ENCODE measurements at regions not wholly inside any gene's neighbourhood (a gene's known extent, or its start where the extent isn't known, plus 50 kb on each side); places are given as distances from the start of the nearest gene placed in this dataset.

- no peak for ATAC-seq
- TF ChIP-seq TSHZ2 (CRISPR knock-in tag; IDR thresholded peaks at IDR 0.05) (no peak), BACH2 (CRISPR knock-in tag; IDR thresholded peaks at IDR 0.05; ENCODE audit: borderline replicate concordance) (no peak)
Measured at GRCh38 chr2:173783382-173783781, 181.8 kb downstream of the SP3 start.

GRCh38 chr2:173785813-173786212, 179.4 kb downstream of the SP3 start:
- TF ChIP-seq ARNTL (CRISPR knock-in tag; IDR thresholded peaks at IDR 0.05; ENCODE audit: borderline replicate concordance, low read depth): no peak
- no peak for TF ChIP-seq TCF4 (CRISPR knock-in tag; IDR thresholded peaks at IDR 0.05; ENCODE audit: borderline replicate concordance)
- TF ChIP-seq ZNF70 (CRISPR knock-in tag; IDR thresholded peaks at IDR 0.05): no peak
- no peak for TF ChIP-seq ZFP3 (CRISPR knock-in tag; IDR thresholded peaks at IDR 0.05)
- no peak for ATAC-seq

GRCh38 chr2:173791502-173791901, 173.7 kb downstream of the SP3 start:
- ATAC-seq: no peak
- TF ChIP-seq GLIS3 (CRISPR knock-in tag; IDR thresholded peaks at IDR 0.05): no peak
- no peak for TF ChIP-seq ARNTL (CRISPR knock-in tag; IDR thresholded peaks at IDR 0.05; ENCODE audit: borderline replicate concordance, low read depth)
- no peak for TF ChIP-seq TCF4 (CRISPR knock-in tag; IDR thresholded peaks at IDR 0.05; ENCODE audit: borderline replicate concordance)
- no peak for TF ChIP-seq CSRNP3 (CRISPR knock-in tag; IDR thresholded peaks at IDR 0.05)
- TF ChIP-seq ZC3H10 (CRISPR knock-in tag; IDR thresholded peaks at IDR 0.05): no peak
- no peak for TF ChIP-seq ZFP30 (CRISPR knock-in tag; IDR thresholded peaks at IDR 0.05)
- no peak for TF ChIP-seq POU6F1 (CRISPR knock-in tag; IDR thresholded peaks at IDR 0.05; ENCODE audit: borderline replicate concordance, low read depth)
- TF ChIP-seq TOX (CRISPR knock-in tag; IDR thresholded peaks at IDR 0.05; ENCODE audit: borderline replicate concordance): no peak
- no peak for TF ChIP-seq ISL1 (CRISPR knock-in tag; IDR thresholded peaks at IDR 0.05)
- no peak for TF ChIP-seq ESRRG (CRISPR knock-in tag; IDR thresholded peaks at IDR 0.05)
- no peak for TF ChIP-seq CREB5 (CRISPR knock-in tag; IDR thresholded peaks at IDR 0.05; ENCODE audit: low read depth)
- no peak for TF ChIP-seq ZFP3 (CRISPR knock-in tag; IDR thresholded peaks at IDR 0.05)
- TF ChIP-seq RARB (CRISPR knock-in tag; IDR thresholded peaks at IDR 0.05): no peak
- TF ChIP-seq ZNF8 (CRISPR knock-in tag; IDR thresholded peaks at IDR 0.05): no peak
- TF ChIP-seq OSR1 (CRISPR knock-in tag; IDR thresholded peaks at IDR 0.05): no peak
- no peak for TF ChIP-seq ZNF70 (CRISPR knock-in tag; IDR thresholded peaks at IDR 0.05)
- no peak for TF ChIP-seq ZNF565 (CRISPR knock-in tag; conservative IDR thresholded peaks at IDR 0.05; ENCODE audit: low read depth)
- no peak for TF ChIP-seq CSDC2 (CRISPR knock-in tag; IDR thresholded peaks at IDR 0.05)

- no peak for TF ChIP-seq ZFP30 (CRISPR knock-in tag; IDR thresholded peaks at IDR 0.05)
- no peak for TF ChIP-seq ARNTL (CRISPR knock-in tag; IDR thresholded peaks at IDR 0.05; ENCODE audit: borderline replicate concordance, low read depth)
- no peak for TF ChIP-seq RARB (CRISPR knock-in tag; IDR thresholded peaks at IDR 0.05)
- TF ChIP-seq OSR1 (CRISPR knock-in tag; IDR thresholded peaks at IDR 0.05): no peak
- no peak for TF ChIP-seq CREB5 (CRISPR knock-in tag; IDR thresholded peaks at IDR 0.05; ENCODE audit: low read depth)
- no peak for TF ChIP-seq PPARA (CRISPR knock-in tag; IDR thresholded peaks at IDR 0.05; ENCODE audit: borderline replicate concordance)
- TF ChIP-seq TOX (CRISPR knock-in tag; IDR thresholded peaks at IDR 0.05; ENCODE audit: borderline replicate concordance): no peak
- no peak for TF ChIP-seq ZNF8 (CRISPR knock-in tag; IDR thresholded peaks at IDR 0.05)
- TF ChIP-seq GLIS3 (CRISPR knock-in tag; IDR thresholded peaks at IDR 0.05): no peak
- TF ChIP-seq ZC3H10 (CRISPR knock-in tag; IDR thresholded peaks at IDR 0.05): no peak
- no peak for TF ChIP-seq ZFP3 (CRISPR knock-in tag; IDR thresholded peaks at IDR 0.05)
- no peak for TF ChIP-seq ESRRG (CRISPR knock-in tag; IDR thresholded peaks at IDR 0.05)
- no peak for ATAC-seq
Measured at GRCh38 chr2:173792166-173792565, 173.0 kb downstream of the SP3 start.

All from SK-N-SH treated with all-trans-retinoic acid at 6 μM for 48 hours (cell line).